AG04450 (cell line): ENCODE measurements at regions not wholly inside any gene's neighbourhood (a gene's known extent, or its start where the extent isn't known, plus 50 kb on each side); places are given as distances from the start of the nearest gene placed in this dataset.

Source experiments
- CTCF ChIA-PET: fragments of 300-600, 350-600 bp; formaldehyde crosslinking; extraction: SDS; loops from one replicate; lab custom pipeline; 2022; ENCODE audit warnings: antibody characterized with exemption, inconsistent platforms; lab: Charles Lee
- POLR2A ChIA-PET: fragments of 350-600 bp; formaldehyde crosslinking; extraction: SDS; loops from one replicate; lab custom pipeline; 2021; ENCODE audit warnings: antibody characterized with exemption, inconsistent platforms; lab: Yijun Ruan, JAX
- DNase-seq: peaks from one replicate; pipeline ENCODE4 v3.0.0-alpha.2; 2011; ENCODE audit warnings: low read depth, low spot score
- H3K27ac ChIP-seq: one replicate; pipeline ENCODE4 v1.5.1; 2012; ENCODE audit warnings: low read depth, low read length, control low read depth
- H3K27me3 ChIP-seq: one replicate; pipeline ENCODE4 v1.6.0; 2012; ENCODE audit warnings: low read length; ENCODE audit not compliant: control insufficient read depth, insufficient read depth
- H3K4me3 ChIP-seq: 2 replicates; pipeline ENCODE4 v1.5.1; 2011; ENCODE audit warnings: mild to moderate bottlenecking, low read depth, low read length, control low read depth
- H3K9me3 ChIP-seq: 2 replicates; pipeline ENCODE4 v1.5.1; 2012; ENCODE audit warnings: low read length; ENCODE audit not compliant: control insufficient read depth, insufficient read depth
- CTCF ChIP-seq: IDR thresholded peaks from 2 replicates; pipeline ENCODE4 v1.5.1; 2011; ENCODE audit warnings: low read depth, low read length, control low read depth, inconsistent platforms

DNA sequence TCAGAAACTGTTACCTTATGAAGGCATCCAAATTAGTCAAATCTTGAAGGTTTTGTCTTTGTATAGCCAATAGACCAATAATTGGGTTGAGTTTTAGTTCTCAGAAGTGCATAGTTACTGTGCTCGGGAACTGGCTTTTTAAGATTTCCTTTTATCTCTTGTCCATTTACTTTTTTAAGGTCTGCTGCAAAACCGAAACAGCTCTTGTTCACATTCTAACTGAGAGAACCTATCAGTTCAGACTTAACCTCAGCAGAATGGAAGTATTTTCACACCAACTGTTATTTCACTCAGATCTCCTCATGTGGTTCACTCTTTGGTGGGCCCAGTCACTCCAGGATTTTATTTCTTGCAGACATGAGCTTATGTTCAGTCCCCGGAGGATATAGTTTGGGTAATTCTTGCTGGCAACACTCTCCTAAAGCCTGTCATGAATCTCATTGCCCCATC, 55.5 kb downstream of the TPBG start:
- no peak for TF ChIP-seq CTCF
- Histone ChIP-seq H3K27ac (no peak overlapping the region), H3K27me3 (no peaks in the 10 kb centered on the region), H3K4me3 (no peak overlapping the region), H3K9me3 (no peaks in the 10 kb centered on the region)
- no peak for DNase-seq
- POLR2A ChIA-PET: no interaction called here
- CTCF ChIA-PET: no interaction called here

DNA sequence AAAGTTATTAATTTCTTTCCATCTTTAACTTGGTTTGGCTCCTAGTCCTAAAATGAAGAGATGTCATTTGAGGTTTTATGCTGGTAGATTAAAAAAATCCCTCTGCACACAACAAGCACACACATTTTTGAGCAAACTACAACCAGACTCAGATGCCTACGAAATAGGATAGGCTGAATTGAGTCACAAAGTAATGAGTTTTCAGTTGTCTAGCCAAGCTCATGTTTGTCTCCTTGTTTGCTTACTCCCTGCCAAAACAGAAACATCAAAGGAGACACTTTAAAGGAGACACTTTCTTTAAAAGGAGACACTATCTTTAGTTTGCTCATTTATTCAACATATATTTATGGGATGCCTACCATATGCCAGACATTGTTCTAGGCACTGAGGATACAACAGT, 56.2 kb downstream of the TPBG start:
- H3K27ac ChIP-seq: no peak overlapping the region
- CTCF ChIA-PET: no interaction called here
- no peak for TF ChIP-seq CTCF
- H3K27me3 ChIP-seq: no peaks in the 10 kb centered on the region
- H3K4me3 ChIP-seq: no peak overlapping the region
- H3K9me3 ChIP-seq: no peaks in the 10 kb centered on the region
- POLR2A ChIA-PET: no interaction called here
- DNase-seq: no peak

DNA sequence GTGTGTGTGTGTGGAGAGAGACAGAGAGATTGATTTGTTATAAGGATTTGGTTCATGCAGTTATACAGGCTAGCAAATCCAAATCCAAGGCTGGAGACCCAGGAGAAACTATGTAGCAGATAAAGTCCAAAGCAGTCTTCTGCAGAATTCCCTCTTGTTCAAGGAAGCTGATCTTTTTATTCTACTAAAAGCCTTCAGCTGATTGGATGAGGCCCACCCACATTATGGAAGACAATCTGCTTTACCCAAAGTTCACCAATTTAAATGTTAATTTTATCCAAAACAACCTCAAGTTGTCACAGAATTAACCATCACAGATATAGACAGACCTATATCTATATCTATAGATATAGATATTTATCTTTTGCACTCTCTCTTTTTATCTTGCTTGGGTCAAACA, 67.0 kb downstream of the TPBG start:
- TF ChIP-seq CTCF: no peak
- ChIA-PET CTCF (no interaction called here), POLR2A (no interaction called here)
- DNase-seq: no peak
- Histone ChIP-seq H3K4me3 (no peak overlapping the region), H3K27ac (no peak overlapping the region), H3K27me3 (no peaks in the 10 kb centered on the region), H3K9me3 (no peaks in the 10 kb centered on the region)

DNA sequence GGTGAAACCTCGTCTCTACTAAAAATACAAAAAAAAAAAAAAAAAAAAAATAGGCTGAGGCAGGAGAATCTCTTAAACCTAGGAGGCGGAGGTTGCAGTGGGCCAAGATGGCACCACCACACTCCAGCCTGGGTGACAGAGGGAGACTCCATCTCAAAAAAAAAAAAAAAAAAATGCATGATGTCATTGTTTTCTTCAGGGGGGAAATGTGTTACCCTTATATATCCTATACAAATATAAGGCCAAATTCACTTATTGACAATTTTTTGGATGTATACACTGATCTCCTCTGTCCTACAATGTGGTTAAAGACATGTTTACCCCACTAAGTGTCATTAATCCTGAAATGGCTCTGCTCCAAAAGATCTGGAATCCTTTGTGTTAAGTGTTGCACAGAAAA, 73.1 kb downstream of the TPBG start:
- CTCF ChIA-PET: no interaction called here
- Histone ChIP-seq H3K4me3 (no peak overlapping the region), H3K9me3 (no peaks in the 10 kb centered on the region), H3K27me3 (no peaks in the 10 kb centered on the region), H3K27ac (no peak overlapping the region)
- no peak for DNase-seq
- POLR2A ChIA-PET: no interaction called here
- TF ChIP-seq CTCF: no peak

GRCh38 chr6:82437701-82438100, 74.1 kb downstream of the TPBG start:
- no peak for TF ChIP-seq CTCF
- H3K27ac ChIP-seq: no peak overlapping the region
- H3K4me3 ChIP-seq: no peak overlapping the region
- CTCF ChIA-PET: no interaction called here
- no peak for DNase-seq
- no peaks in the 10 kb centered on the region for H3K27me3 ChIP-seq
- H3K9me3 ChIP-seq: no peaks in the 10 kb centered on the region
- POLR2A ChIA-PET: interaction anchor here (0.7 kb wide), 1 partner anchor 188 kb away, joined by 3 read pairs; no protein-coding TSS in a partner anchor
